Left kidney (tissue), 1 donor: ENCODE measurements at regions not wholly inside any gene's neighbourhood (a gene's known extent, or its start where the extent isn't known, plus 50 kb on each side); places are given as distances from the start of the nearest gene placed in this dataset.

ENCODE experiments used
- DNase-seq: peaks from one replicate; pipeline ENCODE4 v3.0.0-alpha.2; 2013

GRCh38 chr18:27695052-27695451 is 481.9 kb downstream of the CDH2 start:
- no peak for DNase-seq

- no peak for DNase-seq
These were observed 488.3 kb downstream of the CDH2 start for GRCh38 chr18:27688581-27688980.

GRCh38 chr18:27687351-27687979 is 489.5 kb downstream of the CDH2 start:
- DNase-seq, result no peak

GRCh38 chr18:27685807-27686412 is 491.0 kb downstream of the CDH2 start:
- peak; percentile 27 for DNase-seq

GRCh38 chr18:27685091-27685490 is 491.8 kb downstream of the CDH2 start:
- DNase-seq, result no peak

GRCh38 chr18:27674411-27674810 is 489.3 kb upstream of the CHST9 start:
- no peak for DNase-seq

GRCh38 chr18:27673861-27674260 is 488.8 kb upstream of the CHST9 start:
- DNase-seq, result no peak

GRCh38 chr18:27668158-27668557 is 483.1 kb upstream of the CHST9 start:
- DNase-seq, result no peak

GRCh38 chr18:27667064-27667463 is 482.0 kb upstream of the CHST9 start:
- DNase-seq, result no peak

- DNase-seq, result no peak
These were observed 480.9 kb upstream of the CHST9 start for GRCh38 chr18:27666016-27666415.

- no peak for DNase-seq
These were observed 480.2 kb upstream of the CHST9 start for GRCh38 chr18:27665264-27665799.

- DNase-seq, result no peak
These were observed 477.8 kb upstream of the CHST9 start for GRCh38 chr18:27662949-27663348.

- DNase-seq, result no peak
These were observed 477.4 kb upstream of the CHST9 start for GRCh38 chr18:27662537-27662936.

GRCh38 chr18:27661320-27662018 is 476.4 kb upstream of the CHST9 start:
- no peak for DNase-seq

- no peak for DNase-seq
These were observed 471.8 kb upstream of the CHST9 start for GRCh38 chr18:27656905-27657304.

GRCh38 chr18:27656167-27656778 is 471.2 kb upstream of the CHST9 start:
- no peak for DNase-seq

GRCh38 chr18:27653247-27653646 is 468.1 kb upstream of the CHST9 start:
- DNase-seq, result no peak

- no peak for DNase-seq
These were observed 467.5 kb upstream of the CHST9 start for GRCh38 chr18:27652480-27653121.

GRCh38 chr18:27649621-27650020 is 464.5 kb upstream of the CHST9 start:
- DNase-seq, result no peak

- DNase-seq, result no peak
These were observed 460.8 kb upstream of the CHST9 start for GRCh38 chr18:27645929-27646328.

GRCh38 chr18:27636576-27637085 is 451.5 kb upstream of the CHST9 start:
- DNase-seq, result no peak

- no peak for DNase-seq
These were observed 447.6 kb upstream of the CHST9 start for GRCh38 chr18:27632706-27633105.
